LNCAP (cell line): ENCODE measurements at regions not wholly inside any gene's neighbourhood (a gene's known extent, or its start where the extent isn't known, plus 50 kb on each side); places are given as distances from the start of the nearest gene placed in this dataset.
A peak's percentile ranks its signal among the peaks of the same experiment; 100 is the strongest.

Experiments used
- CTCF ChIP-seq: fragments of 450-650 bp; IDR thresholded peaks from 2 replicates; pipeline ENCODE4 v1.5.1; 2017; ENCODE audit warnings: mild to moderate bottlenecking

GRCh38 chr12:83432176-83432719 lies 745.5 kb downstream of the TMTC2 start:
- no peak for TF ChIP-seq CTCF

GRCh38 chr12:83414981-83415380 lies 728.3 kb downstream of the TMTC2 start:
- TF ChIP-seq CTCF, result no peak

- TF ChIP-seq CTCF, result no peak
Measured at GRCh38 chr12:83408851-83409250, 722.1 kb downstream of the TMTC2 start.

- TF ChIP-seq CTCF, result no peak
Measured at GRCh38 chr12:83408146-83408545, 721.4 kb downstream of the TMTC2 start.

GRCh38 chr12:83404521-83404920 lies 717.8 kb downstream of the TMTC2 start:
- no peak for TF ChIP-seq CTCF

- no peak for TF ChIP-seq CTCF
Measured at GRCh38 chr12:83390186-83390585, 703.5 kb downstream of the TMTC2 start.

- peak; percentile 60 for TF ChIP-seq CTCF
Measured at GRCh38 chr12:83389237-83389996, 702.7 kb downstream of the TMTC2 start.
